ENCODE measurements at regions not wholly inside any gene's neighbourhood (a gene's known extent, or its start where the extent isn't known, plus 50 kb on each side); places are given as distances from the start of the nearest gene placed in this dataset.

DNA sequence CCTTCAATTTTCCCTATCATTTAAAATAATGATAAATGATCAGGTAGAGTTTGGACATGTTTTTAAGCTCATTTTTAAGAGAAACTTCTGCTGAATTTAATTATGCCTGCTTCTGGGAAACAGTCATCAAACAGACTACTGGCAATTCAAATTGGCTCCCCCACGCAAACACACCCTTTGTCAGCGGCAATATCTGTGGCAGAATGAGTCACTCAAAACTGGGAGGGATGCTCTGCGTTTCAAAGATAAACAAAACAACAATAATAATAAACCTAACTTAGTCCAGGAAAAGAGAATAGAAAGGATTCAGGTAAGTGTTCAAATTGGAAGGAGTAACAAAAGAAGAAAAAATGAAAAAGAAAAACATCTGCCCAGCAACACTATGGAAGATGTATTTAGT lies 108.1 kb upstream of the ERCC4 start:
- DNase-seq (ENCODE audit: extremely low read depth, insufficient read length) = no peak
- TF ChIP-seq, protein P1, sequence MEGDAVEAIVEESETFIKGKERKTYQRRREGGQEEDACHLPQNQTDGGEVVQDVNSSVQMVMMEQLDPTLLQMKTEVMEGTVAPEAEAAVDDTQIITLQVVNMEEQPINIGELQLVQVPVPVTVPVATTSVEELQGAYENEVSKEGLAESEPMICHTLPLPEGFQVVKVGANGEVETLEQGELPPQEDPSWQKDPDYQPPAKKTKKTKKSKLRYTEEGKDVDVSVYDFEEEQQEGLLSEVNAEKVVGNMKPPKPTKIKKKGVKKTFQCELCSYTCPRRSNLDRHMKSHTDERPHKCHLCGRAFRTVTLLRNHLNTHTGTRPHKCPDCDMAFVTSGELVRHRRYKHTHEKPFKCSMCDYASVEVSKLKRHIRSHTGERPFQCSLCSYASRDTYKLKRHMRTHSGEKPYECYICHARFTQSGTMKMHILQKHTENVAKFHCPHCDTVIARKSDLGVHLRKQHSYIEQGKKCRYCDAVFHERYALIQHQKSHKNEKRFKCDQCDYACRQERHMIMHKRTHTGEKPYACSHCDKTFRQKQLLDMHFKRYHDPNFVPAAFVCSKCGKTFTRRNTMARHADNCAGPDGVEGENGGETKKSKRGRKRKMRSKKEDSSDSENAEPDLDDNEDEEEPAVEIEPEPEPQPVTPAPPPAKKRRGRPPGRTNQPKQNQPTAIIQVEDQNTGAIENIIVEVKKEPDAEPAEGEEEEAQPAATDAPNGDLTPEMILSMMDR (IDR thresholded peaks at IDR 0.05; ENCODE audit: insufficient read depth, low read length, poor library complexity, severe bottlenecking) = no peak
- H3K27me3 ChIP-seq (replicated peaks; ENCODE audit: control insufficient read depth, insufficient read depth, low read length) = no peaks in the 10 kb centered on the region; the same call in 1 of the 2 replicates
- no peak overlapping the region for H3K4me3 ChIP-seq (replicated peaks; ENCODE audit: low read depth, low read length)
- H3K36me3 ChIP-seq (ENCODE audit: control insufficient read depth, insufficient read depth, low read length) = no peaks in the 10 kb centered on the region

DNA sequence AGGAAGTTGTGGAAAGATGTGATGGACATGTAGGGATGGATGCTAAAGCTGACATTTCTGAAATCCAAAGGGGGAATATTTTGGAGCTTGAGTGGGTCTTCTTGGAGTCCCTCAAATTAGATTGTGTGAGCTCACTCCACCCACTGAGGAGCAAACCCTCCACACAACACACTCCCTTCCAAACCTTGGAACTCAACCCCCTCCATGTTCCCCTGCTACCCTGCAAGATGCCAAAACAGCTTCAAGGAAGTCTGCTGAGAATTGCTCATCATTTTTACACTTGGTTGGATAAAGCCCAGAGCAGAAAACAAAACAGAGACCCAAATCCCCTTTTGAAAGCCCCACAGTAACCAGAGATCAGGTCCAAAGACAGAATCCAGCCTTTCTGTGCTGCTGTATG lies 103.3 kb upstream of the ERCC4 start:
- H3K36me3 ChIP-seq (ENCODE audit: control insufficient read depth, insufficient read depth, low read length) = no peaks in the 10 kb centered on the region
- H3K27me3 ChIP-seq (replicated peaks; ENCODE audit: control insufficient read depth, insufficient read depth, low read length) = no peaks in the 10 kb centered on the region; the same call in none of the 2 replicates
- H3K4me3 ChIP-seq (replicated peaks; ENCODE audit: low read depth, low read length) = no peak overlapping the region
- DNase-seq (ENCODE audit: extremely low read depth, insufficient read length) = no peak
- TF ChIP-seq, protein P1 (IDR thresholded peaks at IDR 0.05; ENCODE audit: insufficient read depth, low read length, poor library complexity, severe bottlenecking) = no peak

DNA sequence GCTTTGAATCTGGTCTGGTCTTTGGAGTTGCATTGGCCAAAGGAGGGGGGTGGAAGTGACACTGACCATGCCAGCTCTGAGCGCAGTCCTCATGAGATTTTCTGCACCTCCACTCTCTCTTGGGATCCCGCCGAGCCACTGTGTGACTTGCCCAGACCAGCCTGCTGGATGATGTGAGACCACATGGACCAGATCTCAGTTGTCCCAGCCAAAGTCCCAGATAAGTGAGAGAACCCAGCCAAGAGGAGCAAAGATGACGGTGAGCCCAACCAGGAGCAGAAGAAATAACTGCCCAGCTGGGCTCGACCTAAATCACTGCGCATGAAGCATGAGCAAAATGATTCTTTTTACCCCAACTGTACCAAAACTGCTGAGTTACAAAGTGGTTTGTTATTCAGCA lies 96.5 kb upstream of the ERCC4 start:
- no peaks in the 10 kb centered on the region for H3K27me3 ChIP-seq (replicated peaks; ENCODE audit: control insufficient read depth, insufficient read depth, low read length)

DNA sequence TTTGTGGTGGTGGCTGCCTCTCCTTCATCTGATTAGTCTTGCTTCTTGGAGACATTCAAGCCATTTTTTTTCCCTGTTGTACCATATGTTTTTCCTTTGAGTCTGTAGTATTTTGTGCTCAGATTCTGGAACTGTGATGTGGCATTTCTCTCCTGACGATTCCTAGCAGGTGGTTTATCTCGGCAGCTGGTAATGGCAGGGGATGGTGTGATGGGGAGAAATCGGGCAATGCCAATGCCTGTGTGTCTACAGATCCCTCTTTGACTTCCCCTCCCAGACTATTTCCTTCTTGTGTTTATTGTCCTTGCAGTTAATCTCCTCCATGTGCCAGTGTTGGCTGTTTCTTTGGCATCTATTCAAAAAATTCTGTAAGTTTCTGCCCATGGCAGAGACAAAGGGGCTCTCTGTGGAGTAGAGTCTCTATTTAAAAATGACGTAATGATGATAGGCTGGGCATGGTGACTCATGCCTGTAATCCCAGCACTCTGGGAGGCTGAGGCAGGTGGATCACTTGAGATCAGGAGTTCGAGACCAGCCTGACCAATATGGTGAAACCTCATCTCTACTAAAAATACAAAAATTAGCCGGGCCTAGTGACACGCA lies 90.2 kb upstream of the ERCC4 start:
- TF ChIP-seq, protein P1 (IDR thresholded peaks at IDR 0.05; ENCODE audit: insufficient read depth, low read length, poor library complexity, severe bottlenecking) = no peak
- Histone ChIP-seq H3K27me3 (replicated peaks; ENCODE audit: control insufficient read depth, insufficient read depth, low read length) (no peaks in the 10 kb centered on the region), H3K4me3 (replicated peaks; ENCODE audit: low read depth, low read length) (no peak overlapping the region), H3K36me3 (ENCODE audit: control insufficient read depth, insufficient read depth, low read length) (no peaks in the 10 kb centered on the region)
- DNase-seq (ENCODE audit: extremely low read depth, insufficient read length) = no peak

More for the DNA sequence above, 96.5 kb upstream of the ERCC4 start:
- no peak overlapping the region for H3K4me3 ChIP-seq (replicated peaks; ENCODE audit: low read depth, low read length)
- H3K36me3 ChIP-seq (ENCODE audit: control insufficient read depth, insufficient read depth, low read length) = no peaks in the 10 kb centered on the region
- DNase-seq (ENCODE audit: extremely low read depth, insufficient read length) = no peak
- TF ChIP-seq, protein P1 (IDR thresholded peaks at IDR 0.05; ENCODE audit: insufficient read depth, low read length, poor library complexity, severe bottlenecking) = no peak

DNA sequence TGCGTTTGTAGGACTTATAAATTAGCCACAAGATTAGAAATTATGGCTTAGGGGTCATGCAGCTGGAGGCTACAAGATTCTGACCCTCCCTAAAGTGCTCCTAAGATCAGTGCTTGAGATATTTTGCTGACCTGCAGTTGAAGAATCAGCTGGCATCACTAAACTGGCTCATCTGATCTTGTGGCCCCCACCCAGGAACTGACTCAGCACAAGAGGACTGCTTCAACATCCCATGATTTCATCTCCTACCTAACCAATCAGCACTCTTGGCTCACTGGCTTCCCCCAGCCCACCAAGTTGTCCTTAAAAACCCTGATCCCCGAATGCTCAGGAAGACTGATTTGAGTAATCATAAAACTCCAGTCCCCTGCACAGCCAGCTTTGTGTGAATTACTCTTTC lies 86.4 kb upstream of the ERCC4 start:
- TF ChIP-seq, protein P1 (IDR thresholded peaks at IDR 0.05; ENCODE audit: insufficient read depth, low read length, poor library complexity, severe bottlenecking) = no peak
- Histone ChIP-seq H3K27me3 (replicated peaks; ENCODE audit: control insufficient read depth, insufficient read depth, low read length) (no peaks in the 10 kb centered on the region), H3K36me3 (ENCODE audit: control insufficient read depth, insufficient read depth, low read length) (no peaks in the 10 kb centered on the region), H3K4me3 (replicated peaks; ENCODE audit: low read depth, low read length) (no peak overlapping the region)
- DNase-seq (ENCODE audit: extremely low read depth, insufficient read length) = no peak

DNA sequence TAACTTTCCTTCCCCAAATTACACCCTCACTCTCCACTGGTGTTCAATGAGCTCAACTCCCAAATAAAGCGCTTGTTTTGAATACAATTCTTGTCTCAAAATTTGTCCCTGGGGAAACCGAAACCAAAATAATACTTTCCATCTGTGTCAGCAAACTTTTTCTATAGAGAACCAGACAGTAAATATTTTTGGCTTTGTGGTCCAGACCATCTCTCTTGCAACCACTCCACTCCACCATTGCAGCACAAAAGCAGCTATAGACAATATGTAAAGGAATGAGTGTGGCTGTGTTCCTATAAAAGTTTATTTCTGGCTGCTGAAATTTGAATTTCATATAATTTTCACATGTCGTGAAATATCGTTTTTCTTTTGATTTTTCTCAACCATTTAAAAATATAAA lies 84.6 kb upstream of the ERCC4 start:
- DNase-seq (ENCODE audit: extremely low read depth, insufficient read length) = peak; percentile 0
- Histone ChIP-seq H3K36me3 (ENCODE audit: control insufficient read depth, insufficient read depth, low read length) (no peaks in the 10 kb centered on the region), H3K4me3 (replicated peaks; ENCODE audit: low read depth, low read length) (no peak overlapping the region), H3K27me3 (replicated peaks; ENCODE audit: control insufficient read depth, insufficient read depth, low read length) (no peaks in the 10 kb centered on the region)
- TF ChIP-seq, protein P1 (IDR thresholded peaks at IDR 0.05; ENCODE audit: insufficient read depth, low read length, poor library complexity, severe bottlenecking) = no peak
